Epidermal melanocyte (primary cell): ENCODE measurements at regions not wholly inside any gene's neighbourhood (a gene's known extent, or its start where the extent isn't known, plus 50 kb on each side); places are given as distances from the start of the nearest gene placed in this dataset.

Source experiments
- DNase-seq: peaks from one replicate; pipeline ENCODE4 v3.0.0; 2011; ENCODE audit warnings: low spot score; ENCODE audit not compliant: insufficient read length

GRCh38 chr5:60339691-60340201, 360.2 kb downstream of the DEPDC1B start:
- DNase-seq, result no peak

GRCh38 chr5:60338846-60339245, 361.1 kb downstream of the DEPDC1B start:
- no peak for DNase-seq

DNA sequence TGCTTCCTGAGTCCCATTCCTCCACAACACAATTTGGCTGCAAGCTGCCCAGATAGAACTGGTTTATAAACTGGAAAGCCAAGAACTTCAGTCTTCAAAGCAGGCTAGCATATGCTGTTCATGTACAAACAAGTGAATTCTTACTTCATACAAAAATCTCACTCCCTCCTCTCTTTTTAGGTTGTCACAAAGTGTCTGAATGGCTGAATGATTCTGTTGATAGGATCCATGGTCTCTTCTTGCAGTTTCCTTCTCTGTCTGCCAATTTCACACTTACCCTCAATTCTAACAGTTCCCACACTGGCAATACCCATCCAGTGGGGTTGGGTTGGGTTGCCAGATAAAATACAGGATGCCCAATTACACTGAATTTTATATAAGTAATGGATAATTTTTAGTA, 363.5 kb downstream of the DEPDC1B start:
- DNase-seq, result no peak

DNA sequence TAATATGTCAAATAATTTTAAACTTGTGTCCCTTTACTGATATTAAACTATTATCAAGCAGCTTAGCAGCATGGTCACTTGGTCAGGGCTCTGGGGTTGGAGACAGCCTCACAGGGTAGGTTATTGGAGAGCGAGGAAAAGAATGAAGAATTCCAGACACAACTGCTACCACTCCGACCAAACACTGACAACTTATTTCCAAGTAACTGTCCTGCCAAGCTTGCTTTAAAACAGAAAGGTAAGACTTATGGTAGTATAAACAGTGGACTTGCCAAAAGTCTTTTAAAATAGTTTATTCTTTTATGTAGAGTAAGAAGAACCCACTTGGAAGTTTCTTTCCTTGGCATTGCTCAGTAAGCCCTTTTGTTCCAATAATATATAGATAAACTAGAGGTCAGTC, 364.1 kb downstream of the DEPDC1B start:
- DNase-seq, result no peak

GRCh38 chr5:60334281-60334713, 365.7 kb downstream of the DEPDC1B start:
- no peak for DNase-seq

GRCh38 chr5:60333005-60333571, 366.9 kb downstream of the DEPDC1B start:
- no peak for DNase-seq

DNA sequence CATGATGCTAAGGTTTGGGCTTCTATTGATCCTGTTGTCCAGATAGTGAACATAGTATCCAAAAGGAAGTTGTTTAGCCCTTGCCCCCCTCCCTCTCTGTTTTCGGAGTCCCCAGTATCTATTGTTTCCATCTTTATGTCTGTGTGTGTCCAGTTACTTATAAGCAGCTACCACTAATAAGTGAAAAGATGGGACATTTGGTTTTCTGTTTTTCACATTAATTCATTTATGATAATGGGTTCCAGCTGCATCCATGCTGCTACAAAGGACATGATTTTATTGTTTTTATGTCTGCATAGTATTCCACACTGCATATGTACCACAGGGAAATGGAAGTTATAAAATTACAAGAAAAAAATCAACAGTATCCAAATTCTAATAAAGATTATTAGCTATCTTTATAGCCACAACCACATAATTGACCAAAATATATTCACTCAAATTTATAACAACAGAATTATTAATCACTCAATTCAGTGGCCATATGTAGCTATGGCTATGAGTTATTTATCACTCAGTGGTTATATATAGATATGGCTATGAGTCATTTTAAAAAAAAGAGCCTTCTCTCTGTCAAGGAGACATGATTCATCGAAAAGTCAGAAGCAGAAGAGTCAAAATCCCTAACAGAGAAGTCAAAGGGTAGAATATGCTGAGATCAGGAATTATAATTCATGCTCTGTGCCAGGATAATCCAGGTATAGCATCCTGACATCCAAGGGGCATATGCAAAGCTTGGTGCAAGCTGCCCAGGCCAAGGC, 367.5 kb downstream of the DEPDC1B start:
- DNase-seq, result no peak

GRCh38 chr5:60330236-60330635, 369.7 kb downstream of the DEPDC1B start:
- no peak for DNase-seq

- no peak for DNase-seq
Measured at GRCh38 chr5:60325870-60326269, 374.1 kb downstream of the DEPDC1B start.

- no peak for DNase-seq
Measured at GRCh38 chr5:60323596-60323995, 376.4 kb downstream of the DEPDC1B start.

GRCh38 chr5:60312098-60312497, 387.9 kb downstream of the DEPDC1B start:
- DNase-seq, result no peak

DNA sequence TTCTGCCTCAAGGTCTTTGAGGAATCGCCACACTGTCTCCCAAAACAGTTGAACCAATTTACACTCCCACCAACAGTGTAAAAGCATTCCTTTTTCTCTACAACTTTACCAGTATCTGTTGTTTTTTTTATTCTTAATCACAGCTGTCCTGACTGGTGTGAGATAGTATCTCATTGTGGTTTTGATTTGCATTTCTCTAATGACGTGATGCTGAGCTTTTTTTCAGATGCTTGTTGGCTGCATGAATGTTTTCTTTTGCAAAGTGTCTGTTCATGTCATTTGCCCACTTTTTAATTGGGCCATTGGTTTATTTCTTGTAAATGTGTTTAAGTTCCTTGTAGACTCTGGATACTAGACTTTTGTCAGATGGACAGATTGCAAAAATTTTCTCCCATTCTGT, 400.0 kb downstream of the DEPDC1B start:
- DNase-seq, result no peak

DNA sequence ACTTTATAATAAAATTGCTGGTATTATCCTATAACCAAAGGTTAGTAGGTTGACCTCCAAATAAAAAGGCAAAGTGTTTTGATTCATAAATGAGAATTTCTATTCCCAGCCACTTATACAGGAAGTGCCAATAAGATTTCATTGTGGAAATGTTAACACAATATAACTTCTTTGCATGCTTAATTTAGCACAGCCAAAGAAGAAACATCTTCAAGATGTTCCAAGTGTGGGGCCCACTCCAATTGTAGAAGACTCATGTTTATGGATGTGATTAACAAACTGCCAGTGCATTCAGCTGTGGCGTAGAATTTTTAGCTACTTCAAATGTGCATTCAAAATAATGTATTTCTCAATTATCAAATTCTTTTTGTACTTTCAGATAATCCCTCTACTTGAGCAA, 402.3 kb downstream of the DEPDC1B start:
- DNase-seq, result no peak

DNA sequence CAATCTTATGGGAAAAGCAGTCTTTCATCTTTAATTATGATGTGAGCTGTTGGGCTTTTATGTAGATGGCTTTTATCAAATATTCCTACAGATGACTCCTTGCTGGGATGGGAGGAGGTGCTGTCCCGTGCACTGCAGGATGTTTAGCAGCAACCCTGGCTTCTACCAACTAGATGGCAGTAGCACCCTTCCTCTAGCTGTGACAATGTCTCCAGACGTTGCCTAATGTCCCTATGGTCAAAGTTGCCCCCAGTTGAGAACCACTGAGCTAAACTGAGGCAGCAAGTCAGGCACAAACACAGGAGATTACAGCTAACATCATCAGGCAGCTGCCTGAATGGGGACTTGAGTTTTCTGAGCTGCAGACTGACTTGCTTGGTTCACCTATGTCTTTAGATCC, 401.9 kb upstream of the PDE4D start:
- no peak for DNase-seq

DNA sequence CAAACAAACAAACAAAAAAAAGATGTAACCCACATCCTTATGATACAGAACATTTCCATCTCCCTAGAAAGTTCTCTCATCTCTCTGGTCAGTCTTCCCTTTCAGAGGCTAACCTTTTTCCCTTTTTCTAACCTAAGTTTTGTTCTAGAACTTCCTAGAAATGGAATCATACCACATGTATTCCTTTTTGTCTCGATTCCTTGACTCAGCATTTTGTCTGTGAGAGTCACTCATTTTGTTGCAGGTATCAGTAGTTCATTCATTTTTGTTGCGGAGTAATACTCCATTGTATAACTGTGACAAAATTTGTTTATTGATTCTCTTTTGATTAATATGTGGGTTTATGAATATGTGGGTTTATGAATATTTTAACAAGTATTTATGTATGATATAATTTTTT, 400.0 kb upstream of the PDE4D start:
- DNase-seq, result no peak

DNA sequence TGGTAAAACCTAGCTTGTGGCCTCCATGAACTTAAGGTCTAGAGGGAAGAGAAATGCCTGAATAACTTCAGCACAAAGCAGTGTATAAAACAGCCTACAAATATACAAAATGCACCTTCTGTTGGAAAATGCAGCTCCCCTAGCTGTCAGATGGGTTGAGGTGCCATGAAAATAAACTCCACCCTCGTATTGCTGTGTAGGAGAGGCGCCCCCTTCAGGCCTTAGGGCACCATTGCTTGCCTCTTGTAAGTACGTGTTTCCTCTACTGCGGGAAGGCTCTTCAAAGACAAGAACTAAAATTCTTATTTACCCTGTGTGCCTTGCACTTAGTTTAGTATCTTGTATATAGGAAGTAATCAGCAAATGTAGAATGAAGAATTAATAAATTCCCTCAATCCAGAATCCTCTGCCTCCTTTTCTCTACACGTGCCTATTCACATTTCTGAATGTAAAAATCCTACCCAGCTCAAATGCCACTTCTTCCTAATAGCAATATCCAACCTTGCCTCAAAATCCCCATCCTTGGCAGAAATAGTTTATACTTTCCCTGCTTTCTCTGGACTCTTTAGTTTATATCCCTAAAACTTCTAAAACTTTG, 393.7 kb upstream of the PDE4D start:
- DNase-seq, result no peak

DNA sequence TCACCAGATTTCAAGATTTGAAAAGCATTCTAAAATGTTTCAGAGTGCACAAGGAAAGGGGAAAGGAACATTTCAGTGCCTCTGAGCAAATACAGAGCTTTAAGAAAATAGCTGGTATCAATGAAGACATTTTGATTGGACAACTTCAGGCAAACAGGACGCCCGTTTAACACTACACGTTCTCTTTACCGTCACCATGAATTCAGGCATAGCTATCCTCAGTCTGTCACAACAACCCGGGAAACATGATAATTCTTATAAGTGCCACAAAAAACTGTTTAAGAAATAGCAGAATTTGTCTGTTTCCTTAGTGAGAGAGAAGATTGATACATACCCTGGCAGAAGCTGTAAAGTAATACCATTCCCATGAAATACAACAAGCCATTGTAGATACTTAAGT, 392.4 kb upstream of the PDE4D start:
- no peak for DNase-seq

- DNase-seq, result no peak
Measured at GRCh38 chr5:60280943-60281342, 387.4 kb upstream of the PDE4D start.

DNA sequence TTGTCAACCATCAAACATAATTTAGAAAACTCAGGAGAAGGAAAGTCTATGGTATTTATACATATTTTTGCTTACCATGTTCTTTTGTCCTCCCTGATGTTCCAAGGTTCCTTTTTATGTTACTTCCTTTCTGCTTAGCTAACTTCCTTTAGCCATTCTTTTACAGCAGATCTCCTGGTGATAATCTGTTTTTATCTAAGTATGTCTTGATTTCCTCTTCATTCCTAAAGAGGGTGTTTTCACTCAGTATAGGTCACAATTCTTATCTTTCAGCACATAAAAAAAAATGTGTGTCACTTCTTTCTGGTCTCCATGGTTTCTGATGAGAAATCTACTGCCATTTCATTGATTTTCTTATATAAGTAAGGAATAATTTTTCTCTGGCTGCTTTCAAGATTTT, 384.4 kb upstream of the PDE4D start:
- no peak for DNase-seq

DNA sequence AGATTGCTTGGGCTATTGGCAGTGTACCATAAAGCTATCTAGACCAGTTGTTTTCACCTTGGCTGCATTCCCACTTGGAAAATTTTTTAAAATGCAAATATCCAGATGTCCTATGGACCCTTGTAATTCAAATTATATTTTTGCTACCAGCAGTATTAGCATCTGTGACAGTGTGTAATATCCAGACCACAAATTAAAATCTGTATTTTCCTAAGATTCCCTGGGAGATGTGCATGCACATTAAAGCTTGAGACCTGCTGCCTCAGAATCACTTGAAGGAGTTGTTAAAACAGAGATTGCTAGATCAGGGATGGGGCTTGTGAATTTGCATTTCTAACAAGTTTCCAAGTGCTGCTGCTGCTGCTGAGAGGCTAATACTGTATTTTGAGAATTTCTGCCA, 381.2 kb upstream of the PDE4D start:
- no peak for DNase-seq

DNA sequence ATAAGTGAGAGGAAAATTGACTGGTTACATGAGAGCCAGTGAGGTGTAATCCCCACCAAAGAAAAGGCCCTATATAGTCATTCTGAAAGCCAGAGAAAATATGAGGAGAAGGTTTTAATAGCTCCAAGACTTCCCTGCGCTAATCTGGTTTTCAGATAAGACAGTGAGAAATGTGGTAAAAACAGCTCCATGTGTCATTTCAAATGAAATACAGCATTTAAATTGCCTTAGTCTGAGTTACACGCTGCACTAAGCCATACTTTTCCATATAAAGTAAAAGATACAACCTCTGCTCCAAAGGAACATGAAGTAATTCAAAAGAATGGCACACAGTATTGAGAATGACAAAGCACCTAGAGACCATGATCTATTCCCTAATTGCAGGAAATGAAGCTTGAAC, 378.0 kb upstream of the PDE4D start:
- no peak for DNase-seq

DNA sequence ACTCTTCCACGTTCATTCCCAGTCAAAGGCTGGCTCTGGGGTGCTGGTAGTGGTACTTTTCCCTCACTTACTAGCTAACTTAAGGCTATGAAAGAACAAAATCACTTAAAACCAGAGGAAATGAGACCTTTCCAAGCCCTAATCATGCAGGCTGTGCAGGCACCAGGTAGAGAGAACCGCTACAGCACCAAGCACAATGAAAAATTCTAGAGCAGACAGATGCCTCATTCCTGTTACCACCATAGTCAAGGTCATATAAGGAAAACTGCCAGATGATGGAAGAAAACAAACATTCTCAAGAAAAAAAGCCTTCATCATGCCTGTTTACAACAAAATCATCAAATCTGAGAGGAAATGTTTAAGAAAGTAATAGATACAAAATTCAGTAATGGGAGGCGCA, 374.4 kb upstream of the PDE4D start:
- DNase-seq, result no peak

DNA sequence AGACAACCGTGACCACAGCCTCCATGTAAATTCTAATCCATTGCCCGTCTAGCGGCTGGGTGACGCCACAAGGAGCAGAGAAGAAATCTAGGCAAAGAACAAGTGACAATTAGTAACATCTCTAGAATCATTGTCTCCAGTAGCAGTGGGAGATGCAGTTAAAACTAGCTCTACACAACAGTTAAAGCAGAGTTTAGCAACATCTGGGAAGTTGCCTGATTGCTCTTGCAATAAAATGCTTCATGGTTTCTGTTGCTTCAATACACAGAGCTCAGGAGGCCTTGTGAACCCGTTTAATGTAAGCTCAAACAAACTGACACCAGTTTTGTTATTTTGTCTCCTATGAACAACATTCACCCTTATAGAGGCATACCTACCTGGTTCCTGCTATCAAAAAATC, 369.8 kb upstream of the PDE4D start:
- no peak for DNase-seq
